Endothelial cell of umbilical vein (primary cell): ENCODE measurements at regions not wholly inside any gene's neighbourhood (a gene's known extent, or its start where the extent isn't known, plus 50 kb on each side); places are given as distances from the start of the nearest gene placed in this dataset.

Experiments
- CTCF ChIP-seq, 2 donors: IDR thresholded peaks; 1 replicate in 1 of 2; 2 replicates in 1 of 2; pipeline ENCODE4 v1.5.1; 2011; ENCODE audit warnings: low read length in 2 of 2, mild to moderate bottlenecking in 2 of 2, moderate library complexity in 2 of 2, control low read depth in 1 of 2, inconsistent platforms in 1 of 2, low read depth in 1 of 2; ENCODE audit not compliant: insufficient read depth in 1 of 2; ENCODE audit errors: extremely low read depth in 1 of 2
- EZH2 ChIP-seq: IDR thresholded peaks from 2 replicates; pipeline ENCODE4 v1.6.1; 2012; ENCODE audit warnings: borderline replicate concordance, low read depth, mild to moderate bottlenecking, moderate library complexity, low read length, inconsistent platforms; ENCODE audit not compliant: severe bottlenecking
- JUN ChIP-seq: IDR thresholded peaks from 2 replicates; pipeline ENCODE4 v1.6.1; 2011; ENCODE audit warnings: borderline replicate concordance, low read depth; ENCODE audit not compliant: insufficient read length, insufficient read depth
- MAX ChIP-seq: IDR thresholded peaks from 2 replicates; pipeline ENCODE4 v1.6.1; 2011; ENCODE audit not compliant: insufficient read depth, insufficient read length
- POLR2A ChIP-seq: IDR thresholded peaks from 2 replicates; pipeline ENCODE4 v1.6.1; 2012; ENCODE audit warnings: low read depth, mild to moderate bottlenecking, control low read depth, low read length
- POLR2AphosphoS5 ChIP-seq: IDR thresholded peaks from 2 replicates; pipeline ENCODE4 v1.6.1; 2012; ENCODE audit warnings: low read depth, mild to moderate bottlenecking, control low read depth, low read length, moderate library complexity; ENCODE audit not compliant: insufficient read depth

- TF ChIP-seq CTCF (IDR thresholded peaks at IDR 0.05; ENCODE audit: extremely low read depth in 1 of 2, insufficient read depth in 1 of 2, low read depth in 1 of 2, low read length in 2 of 2): no peak
- no peak for TF ChIP-seq EZH2
- no peak for TF ChIP-seq JUN
- TF ChIP-seq POLR2A: no peak
- no peak for TF ChIP-seq POLR2AphosphoS5
- no peak for TF ChIP-seq MAX
These were observed 105.9 kb upstream of the RMDN2 start for GRCh38 chr2:37819186-37819585.
